ENCODE measurements at regions not wholly inside any gene's neighbourhood (a gene's known extent, or its start where the extent isn't known, plus 50 kb on each side); places are given as distances from the start of the nearest gene placed in this dataset.

- Histone ChIP-seq H3K4me2 (no peak overlapping the region), H2AFZ (no peak overlapping the region), H3K79me2 (no peaks in the 10 kb centered on the region), H3K27ac (no peak overlapping the region), H4K20me1 (ENCODE audit: insufficient read depth, poor library complexity, severe bottlenecking) (no peaks in the 10 kb centered on the region), H3K9me3 (ENCODE audit: low read depth) (no peaks in the 10 kb centered on the region), H3K9me2 (replicated peaks; ENCODE audit: insufficient read depth) (no peaks in the 10 kb centered on the region), H3K4me1 (ENCODE audit: insufficient read depth) (no peaks in the 10 kb centered on the region), H3K27me3 (peaks cover 4% of the 10 kb centered on the region), H3K36me3 (replicated peaks; ENCODE audit: insufficient read depth, low read depth) (no peaks in the 10 kb centered on the region), H3K4me3 (no peak overlapping the region)
- no peak for DNase-seq (ENCODE audit: low spot score)
- TF ChIP-seq CTCF (IDR thresholded peaks at IDR 0.05; ENCODE audit: poor library complexity): no peak
- TF ChIP-seq EZH2phosphoT487 (IDR thresholded peaks at IDR 0.05; ENCODE audit: low read depth, severe bottlenecking, unreplicated experiment): no peak
- TF ChIP-seq EZH2 (IDR thresholded peaks at IDR 0.05; ENCODE audit: borderline replicate concordance): no peak
- 58% methylated on average over 5 of the region's 5 CpGs for WGBS (ENCODE audit: low lambda C conversion rate, missing lambda C conversion rate)
Measured at GRCh38 chr12:129964826-129965457, 61.1 kb upstream of the TMEM132D start.

GRCh38 chr12:129966146-129966995 lies 62.5 kb upstream of the TMEM132D start:
- DNase-seq (ENCODE audit: low spot score): no peak
- no peak overlapping the region for H3K27ac ChIP-seq
- no peaks in the 10 kb centered on the region for H3K79me2 ChIP-seq
- no peak for TF ChIP-seq CTCF (IDR thresholded peaks at IDR 0.05; ENCODE audit: poor library complexity)
- TF ChIP-seq EZH2 (IDR thresholded peaks at IDR 0.05; ENCODE audit: borderline replicate concordance): no peak
- no peak for TF ChIP-seq EZH2phosphoT487 (IDR thresholded peaks at IDR 0.05; ENCODE audit: low read depth, severe bottlenecking, unreplicated experiment)
- H3K9me2 ChIP-seq (replicated peaks; ENCODE audit: insufficient read depth): no peaks in the 10 kb centered on the region
- no peak overlapping the region for H3K4me3 ChIP-seq
- no peaks in the 10 kb centered on the region for H3K9me3 ChIP-seq (ENCODE audit: low read depth)
- no peaks in the 10 kb centered on the region for H3K4me1 ChIP-seq (ENCODE audit: insufficient read depth)
- H4K20me1 ChIP-seq (ENCODE audit: insufficient read depth, poor library complexity, severe bottlenecking): no peaks in the 10 kb centered on the region
- H3K4me2 ChIP-seq: no peak overlapping the region
- 44% methylated on average over 10 of the region's 10 CpGs for WGBS (ENCODE audit: low lambda C conversion rate, missing lambda C conversion rate)
- peaks cover 4% of the 10 kb centered on the region for H3K27me3 ChIP-seq
- no peaks in the 10 kb centered on the region for H3K36me3 ChIP-seq (replicated peaks; ENCODE audit: insufficient read depth, low read depth)
- H2AFZ ChIP-seq: no peak overlapping the region

GRCh38 chr12:129971721-129972120 lies 67.9 kb upstream of the TMEM132D start:
- Histone ChIP-seq H3K9me2 (replicated peaks; ENCODE audit: insufficient read depth) (no peaks in the 10 kb centered on the region), H3K9me3 (ENCODE audit: low read depth) (no peaks in the 10 kb centered on the region), H3K79me2 (no peaks in the 10 kb centered on the region), H3K4me2 (no peak overlapping the region), H3K27me3 (no peaks in the 10 kb centered on the region), H3K27ac (no peak overlapping the region), H2AFZ (no peak overlapping the region), H3K36me3 (replicated peaks; ENCODE audit: insufficient read depth, low read depth) (no peaks in the 10 kb centered on the region), H3K4me1 (ENCODE audit: insufficient read depth) (no peaks in the 10 kb centered on the region), H3K4me3 (no peak overlapping the region), H4K20me1 (ENCODE audit: insufficient read depth, poor library complexity, severe bottlenecking) (no peaks in the 10 kb centered on the region)
- 92% methylated on average over 7 of the region's 7 CpGs for WGBS (ENCODE audit: low lambda C conversion rate, missing lambda C conversion rate)
- no peak for DNase-seq (ENCODE audit: low spot score)
- TF ChIP-seq EZH2phosphoT487 (IDR thresholded peaks at IDR 0.05; ENCODE audit: low read depth, severe bottlenecking, unreplicated experiment) (no peak), CTCF (IDR thresholded peaks at IDR 0.05; ENCODE audit: poor library complexity) (no peak), EZH2 (IDR thresholded peaks at IDR 0.05; ENCODE audit: borderline replicate concordance) (no peak)

All from hepatocyte (in vitro differentiated cells).